HepG2 (cell line): ENCODE measurements at regions not wholly inside any gene's neighbourhood (a gene's known extent, or its start where the extent isn't known, plus 50 kb on each side); places are given as distances from the start of the nearest gene placed in this dataset.

ENCODE experiments used
- ATAC-seq: fragments of 200-7000 bp; cut with Tn5 transposase; 3 replicates; pipeline ENCODE4 v1.9.1; 2020; ENCODE audit warnings: mild to moderate bottlenecking, moderate library complexity
- BruUV-seq: library from RNA; stranded (reverse); fragments of 400-500 nt; replicated peaks from 2 replicates; lab custom pipeline; 2021; lab: Mats Ljungman, UMichigan
- CTCF ChIA-PET: fragments of 300-600 bp; formaldehyde crosslinking; extraction: SDS; loops from one replicate; lab custom pipeline; 2021; ENCODE audit warnings: low total read pairs, inconsistent platforms, low intra/inter-chr PET ratio; lab: Yijun Ruan, JAX
- POLR2A ChIA-PET: fragments of 350-600 bp; sonication (Branson Sonifier 250); formaldehyde crosslinking; loops from one replicate; lab custom pipeline; 2020; ENCODE audit warnings: antibody characterized with exemption, inconsistent platforms; lab: Yijun Ruan, JAX
- DNase-seq: peaks from one replicate; pipeline ENCODE4 v3.0.0-alpha.2; 2015; ENCODE audit warnings: low spot score
- FAIRE-seq: peaks from 3 replicates; lab custom pipeline; 2011; peaks lifted over from hg19 to GRCh38; lab: Jason Lieb, UNC
- H2AFZ ChIP-seq: one replicate; pipeline ENCODE4 v1.6.1; 2011; ENCODE audit warnings: low read length, inconsistent platforms
- H3K27ac ChIP-seq: fragments of 300-600 bp; 3 replicates; pipeline ENCODE4 v1.8.0; 2011; ENCODE audit warnings: mixed run types, mild to moderate bottlenecking, mixed read lengths, low read length, inconsistent platforms; ENCODE audit not compliant: insufficient read depth; ENCODE audit errors: extremely low read length
- H3K27me3 ChIP-seq, 2 experiments: fragments of 200-600 bp in 1 of 2; 2 replicates in 1 of 2; 3 replicates in 1 of 2; pipeline versions ENCODE4 v1.6.0 to v1.8.0; 2011; ENCODE audit warnings: low read length in 2 of 2, mild to moderate bottlenecking in 2 of 2, moderate library complexity in 2 of 2, inconsistent platforms in 1 of 2; ENCODE audit not compliant: insufficient read depth in 2 of 2, control insufficient read depth in 1 of 2
- H3K36me3 ChIP-seq, 2 experiments: fragments of 200-600 bp in 1 of 2; replicated peaks in 1 of 2; 2 replicates in 1 of 2; 3 replicates in 1 of 2; pipeline versions ENCODE4 v1.5.1 to v1.8.0; 2011; ENCODE audit warnings: low read length in 2 of 2, inconsistent platforms in 1 of 2; ENCODE audit not compliant: insufficient read depth in 2 of 2, control insufficient read depth in 1 of 2
- H3K4me1 ChIP-seq: 2 replicates; pipeline ENCODE4 v1.5.1; 2012; ENCODE audit warnings: low read length, inconsistent platforms; ENCODE audit not compliant: insufficient read depth
- H3K4me2 ChIP-seq: 2 replicates; pipeline ENCODE4 v1.6.0; 2011; ENCODE audit warnings: low read depth, low read length, inconsistent platforms
- H3K4me3 ChIP-seq, 3 experiments: fragments of 200-600 bp in 1 of 3; sonication (generic), shearing (Covaris generic) in 1 of 3; replicated peaks in 1 of 3; 2 replicates each; pipeline ENCODE4 v1.5.1; 2011 to 2016; ENCODE audit warnings: low read length in 3 of 3, inconsistent platforms in 2 of 3, low read depth in 2 of 3, mild to moderate bottlenecking in 2 of 3, control low read depth in 1 of 3, mixed read lengths in 1 of 3; ENCODE audit not compliant: insufficient read depth in 1 of 3
- H3K79me2 ChIP-seq: one replicate; pipeline ENCODE4 v1.6.1; 2011; ENCODE audit warnings: low read length, inconsistent platforms; ENCODE audit not compliant: insufficient read depth
- H3K9ac ChIP-seq: 2 replicates; pipeline ENCODE4 v1.6.0; 2011; ENCODE audit warnings: mild to moderate bottlenecking, low read depth, low read length, inconsistent platforms; ENCODE audit not compliant: insufficient read depth
- H3K9me3 ChIP-seq: 2 replicates; pipeline ENCODE4 v1.5.1; 2012; ENCODE audit warnings: mild to moderate bottlenecking, low read length
- H4K20me1 ChIP-seq: 2 replicates; pipeline ENCODE4 v1.6.0; 2011; ENCODE audit warnings: inconsistent platforms, mild to moderate bottlenecking, low read length, moderate library complexity; ENCODE audit not compliant: insufficient read depth
- BHLHE40 ChIP-seq: IDR thresholded peaks from 2 replicates; pipeline ENCODE4 v1.6.1; 2011; ENCODE audit warnings: low read length, improper control_type of control experiment
- CHD4 ChIP-seq: fragments of 200-600 bp; sonication (generic); IDR thresholded peaks from 2 replicates; pipeline ENCODE4 v1.7.0; 2017; ENCODE audit warnings: mild to moderate bottlenecking, low read length, borderline replicate concordance
- EP300 ChIP-seq, 3 experiments: sonication (generic) in 1 of 3; formaldehyde crosslinking in 1 of 3; IDR thresholded peaks; 2 replicates each; pipeline versions ENCODE4 v1.5.1 to v1.6.1; 2011 to 2020; ENCODE audit warnings: low read depth in 2 of 3, low read length in 2 of 3, borderline replicate concordance in 1 of 3, improper control_type of control experiment in 1 of 3, mild to moderate bottlenecking in 1 of 3, missing genetic modification reagents in 1 of 3, moderate library complexity in 1 of 3
- NR2F2 ChIP-seq: IDR thresholded peaks from 2 replicates; pipeline ENCODE4 v1.6.1; 2012; ENCODE audit warnings: low read depth, inconsistent platforms, borderline replicate concordance
- TAF1 ChIP-seq: sonication (generic); formaldehyde crosslinking; IDR thresholded peaks from 2 replicates; pipeline ENCODE4 v1.4.0; 2020; ENCODE audit warnings: missing genetic modification reagents
- TRIM22 ChIP-seq: fragments of 450-650 bp; IDR thresholded peaks from 2 replicates; pipeline ENCODE4 v1.6.1; 2017
- ZNF292 ChIP-seq: sonication (generic); formaldehyde crosslinking; IDR thresholded peaks from 2 replicates; pipeline ENCODE4 v1.8.1; 2022; ENCODE audit warnings: mild to moderate bottlenecking, low read depth, missing genetic modification reagents, borderline replicate concordance
- ZNF333 ChIP-seq: sonication (generic); formaldehyde crosslinking; IDR thresholded peaks from 2 replicates; pipeline ENCODE4 v1.4.0; 2020; ENCODE audit warnings: mild to moderate bottlenecking, missing genetic modification reagents, borderline replicate concordance
- ZNF407 ChIP-seq: sonication (generic); formaldehyde crosslinking; IDR thresholded peaks from one replicate; pipeline ENCODE4 v1.5.1; 2020; ENCODE audit warnings: mild to moderate bottlenecking, missing genetic modification reagents; ENCODE audit errors: not compliant biosample characterization
- ZNF496 ChIP-seq: sonication (generic); formaldehyde crosslinking; IDR thresholded peaks from 2 replicates; pipeline ENCODE4 v1.8.1; 2023; ENCODE audit warnings: mild to moderate bottlenecking, moderate library complexity, missing genetic modification reagents; ENCODE audit not compliant: insufficient replicate concordance
- WGBS: methylation state at CpG from one replicate; pipeline ENCODE4 v1.1.6; 2017; ENCODE audit warnings: low lambda C conversion rate; 5-methylcytosine and 5-hydroxymethylcytosine counted together
- in situ Hi-C: cut with HindIII; loops from 2 replicates; pipeline ENCODE4 v1.10.0; 2017; ENCODE audit warnings: low pct_unique_long_range_greater_than_20kb; ENCODE audit not compliant: extremely low pct_ligation_motif_present
- intact Hi-C: fragments of 100-400 bp; cut with micrococcal nuclease; formaldehyde crosslinking; loops from one replicate; pipeline ENCODE4 v1.10.0; 2022; ENCODE audit not compliant: unreplicated experiment
- TF ChIP-seq, protein P1 (sequence below): sonication (generic); formaldehyde crosslinking; IDR thresholded peaks from 2 replicates; pipeline ENCODE4 v1.5.0; 2020; ENCODE audit warnings: missing genetic modification reagents, mild to moderate bottlenecking, borderline replicate concordance
- TF ChIP-seq, protein P2 (sequence below): sonication (generic); formaldehyde crosslinking; conservative IDR thresholded peaks from 2 replicates; pipeline ENCODE4 v1.8.0; 2022; ENCODE audit warnings: mild to moderate bottlenecking, moderate library complexity, missing genetic modification reagents

GRCh38 chr6:134667111-134667510 is 282.8 kb downstream of the ALDH8A1 start:
- no peaks in the 10 kb centered on the region for H3K79me2 ChIP-seq
- intact Hi-C loops = no loop called here
- H4K20me1 ChIP-seq = no peaks in the 10 kb centered on the region
- H3K9me3 ChIP-seq = no peaks in the 10 kb centered on the region
- no peaks in the 10 kb centered on the region for H3K36me3 ChIP-seq
- no peaks in the 10 kb centered on the region for H3K27me3 ChIP-seq
- H3K4me3 ChIP-seq = no peak overlapping the region
- CTCF ChIA-PET = no interaction called here
- POLR2A ChIA-PET = no interaction called here
- no peak overlapping the region for H3K4me2 ChIP-seq
- H2AFZ ChIP-seq = no peak overlapping the region
- in situ Hi-C loops = no loop called here
- DNase-seq (no peak), ATAC-seq (no peak), FAIRE-seq (no peak)
- H3K9ac ChIP-seq = no peak overlapping the region
- 81% methylated on average over 2 of the region's 2 CpGs for WGBS
- no peak overlapping the region for H3K27ac ChIP-seq
- peaks cover 18% of the 10 kb centered on the region for H3K4me1 ChIP-seq
- BruUV-seq = no TSS peak
- no peak for TF ChIP-seq NR2F2
- no peak for TF ChIP-seq TRIM22
- TF ChIP-seq BHLHE40 = no peak
- no peak for TF ChIP-seq ZNF292 (CRISPR knock-in tag)
- TF ChIP-seq ZNF496 (CRISPR knock-in tag) = no peak
- TF ChIP-seq TAF1 (CRISPR knock-in tag) = no peak
- no peak for TF ChIP-seq CHD4
- TF ChIP-seq, protein P1, sequence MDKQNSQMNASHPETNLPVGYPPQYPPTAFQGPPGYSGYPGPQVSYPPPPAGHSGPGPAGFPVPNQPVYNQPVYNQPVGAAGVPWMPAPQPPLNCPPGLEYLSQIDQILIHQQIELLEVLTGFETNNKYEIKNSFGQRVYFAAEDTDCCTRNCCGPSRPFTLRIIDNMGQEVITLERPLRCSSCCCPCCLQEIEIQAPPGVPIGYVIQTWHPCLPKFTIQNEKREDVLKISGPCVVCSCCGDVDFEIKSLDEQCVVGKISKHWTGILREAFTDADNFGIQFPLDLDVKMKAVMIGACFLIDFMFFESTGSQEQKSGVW (CRISPR knock-in tag) = no peak
- TF ChIP-seq, protein P2, sequence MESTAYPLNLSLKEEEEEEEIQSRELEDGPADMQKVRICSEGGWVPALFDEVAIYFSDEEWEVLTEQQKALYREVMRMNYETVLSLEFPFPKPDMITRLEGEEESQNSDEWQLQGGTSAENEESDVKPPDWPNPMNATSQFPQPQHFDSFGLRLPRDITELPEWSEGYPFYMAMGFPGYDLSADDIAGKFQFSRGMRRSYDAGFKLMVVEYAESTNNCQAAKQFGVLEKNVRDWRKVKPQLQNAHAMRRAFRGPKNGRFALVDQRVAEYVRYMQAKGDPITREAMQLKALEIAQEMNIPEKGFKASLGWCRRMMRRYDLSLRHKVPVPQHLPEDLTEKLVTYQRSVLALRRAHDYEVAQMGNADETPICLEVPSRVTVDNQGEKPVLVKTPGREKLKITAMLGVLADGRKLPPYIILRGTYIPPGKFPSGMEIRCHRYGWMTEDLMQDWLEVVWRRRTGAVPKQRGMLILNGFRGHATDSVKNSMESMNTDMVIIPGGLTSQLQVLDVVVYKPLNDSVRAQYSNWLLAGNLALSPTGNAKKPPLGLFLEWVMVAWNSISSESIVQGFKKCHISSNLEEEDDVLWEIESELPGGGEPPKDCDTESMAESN = no peak
- no peak for TF ChIP-seq EP300 (IDR thresholded peaks at IDR 0.05; ENCODE audit: low read depth in 2 of 2, low read length in 2 of 2)
- TF ChIP-seq EP300 (CRISPR knock-in tag; IDR thresholded peaks at IDR 0.05; ENCODE audit: borderline replicate concordance) = no peak
- no peak for TF ChIP-seq ZNF333 (CRISPR knock-in tag)
- no peak for TF ChIP-seq ZNF407 (CRISPR knock-in tag)
